Activated CD8-positive, alpha-beta memory T cell treated with anti-CD3 and anti-CD28 coated beads for 4 hours (primary cell): ENCODE measurements at regions not wholly inside any gene's neighbourhood (a gene's known extent, or its start where the extent isn't known, plus 50 kb on each side); places are given as distances from the start of the nearest gene placed in this dataset.
A peak's percentile ranks its signal among the peaks of the same experiment; 100 is the strongest.

Experiments
- DNase-seq, 2 donors: peaks; one replicate each; pipeline ENCODE4 v3.0.0-alpha.2; 2020; ENCODE audit warnings: low read depth in 2 of 2

- no peak for DNase-seq
Observed at GRCh38 chr14:53356361-53357150, 203.4 kb upstream of the DDHD1 start.

- DNase-seq: no peak
Observed at GRCh38 chr14:53355581-53356112, 202.5 kb upstream of the DDHD1 start.

- DNase-seq: no peak
Observed at GRCh38 chr14:53354336-53354735, 201.2 kb upstream of the DDHD1 start.

- DNase-seq: no peak
Observed at GRCh38 chr14:53350866-53351265, 197.7 kb upstream of the DDHD1 start.

- DNase-seq: no peak
Observed at GRCh38 chr14:53350429-53350828, 197.3 kb upstream of the DDHD1 start.

- no peak for DNase-seq
Observed at GRCh38 chr14:53346988-53347387, 193.9 kb upstream of the DDHD1 start.

- no peak for DNase-seq
Observed at GRCh38 chr14:53341324-53341723, 188.2 kb upstream of the DDHD1 start.

- DNase-seq: no peak
Observed at GRCh38 chr14:53338192-53338591, 185.1 kb upstream of the DDHD1 start.

- no peak for DNase-seq
Observed at GRCh38 chr14:53336729-53337128, 183.6 kb upstream of the DDHD1 start.

- no peak for DNase-seq
Observed at GRCh38 chr14:53333809-53334208, 180.7 kb upstream of the DDHD1 start.

- no peak for DNase-seq
Observed at GRCh38 chr14:53331921-53332320, 178.8 kb upstream of the DDHD1 start.

GRCh38 chr14:53331247-53331646 lies 178.1 kb upstream of the DDHD1 start:
- no peak for DNase-seq

- no peak for DNase-seq
Observed at GRCh38 chr14:53330441-53330840, 177.3 kb upstream of the DDHD1 start.

- DNase-seq: no peak
Observed at GRCh38 chr14:53328841-53329240, 175.7 kb upstream of the DDHD1 start.

- no peak for DNase-seq
Observed at GRCh38 chr14:53327716-53328115, 174.6 kb upstream of the DDHD1 start.

- DNase-seq: no peak
Observed at GRCh38 chr14:53325176-53325806, 172.2 kb upstream of the DDHD1 start.

GRCh38 chr14:53316504-53316903 lies 163.4 kb upstream of the DDHD1 start:
- no peak for DNase-seq

- no peak for DNase-seq
Observed at GRCh38 chr14:53310412-53310811, 157.3 kb upstream of the DDHD1 start.

- DNase-seq: no peak
Observed at GRCh38 chr14:53306911-53307310, 153.8 kb upstream of the DDHD1 start.

- DNase-seq: peak in 1 of 2 donors; percentile 7
Observed at GRCh38 chr14:53306267-53306721, 153.2 kb upstream of the DDHD1 start.

GRCh38 chr14:53304726-53305381 lies 151.7 kb upstream of the DDHD1 start:
- no peak for DNase-seq

GRCh38 chr14:53295985-53296582 lies 143.0 kb upstream of the DDHD1 start:
- DNase-seq: no peak
